ENCODE measurements at regions not wholly inside any gene's neighbourhood (a gene's known extent, or its start where the extent isn't known, plus 50 kb on each side); places are given as distances from the start of the nearest gene placed in this dataset.

- TF ChIP-seq PATZ1 (CRISPR knock-in tag; IDR thresholded peaks at IDR 0.05; ENCODE audit: borderline replicate concordance), result no peak
- TF ChIP-seq RARB (CRISPR knock-in tag; IDR thresholded peaks at IDR 0.05), result no peak
- no peak for TF ChIP-seq ZNF8 (CRISPR knock-in tag; IDR thresholded peaks at IDR 0.05)
- TF ChIP-seq ZFP30 (CRISPR knock-in tag; IDR thresholded peaks at IDR 0.05), result no peak
- no peak for TF ChIP-seq ARNTL (CRISPR knock-in tag; IDR thresholded peaks at IDR 0.05; ENCODE audit: borderline replicate concordance, low read depth)
Observed at GRCh38 chr11:127601578-127601977, 601.0 kb upstream of the KIRREL3 start.
